Fibroblast of the aortic adventitia (primary cell): ENCODE measurements at regions not wholly inside any gene's neighbourhood (a gene's known extent, or its start where the extent isn't known, plus 50 kb on each side); places are given as distances from the start of the nearest gene placed in this dataset.
"Not testable (repeated sequence)": the region's sequence is repeated elsewhere in the genome, so short reads cannot be mapped to it uniquely, and the experiment has no call there.

ENCODE experiments used
- DNase-seq: peaks from one replicate; pipeline ENCODE4 v3.0.0-alpha.2; 2010; ENCODE audit warnings: low read depth
- H3K4me3 ChIP-seq: 2 replicates; pipeline ENCODE4 v1.5.1; 2011; ENCODE audit warnings: low read depth, mild to moderate bottlenecking, control low read depth, low read length, moderate library complexity
- CTCF ChIP-seq: IDR thresholded peaks from 2 replicates; pipeline ENCODE4 v1.5.1; 2011; ENCODE audit warnings: mild to moderate bottlenecking, low read length, control low read depth, inconsistent platforms; ENCODE audit not compliant: insufficient read depth

- no peak overlapping the region for H3K4me3 ChIP-seq
- no peak for DNase-seq
Measured at GRCh38 chr1:224053456-224053855, 60.5 kb upstream of the FBXO28 start.

GRCh38 chr1:224052772-224053171 lies 61.1 kb upstream of the FBXO28 start:
- peak; percentile 39 for DNase-seq
- TF ChIP-seq CTCF: no peak
- H3K4me3 ChIP-seq: no peak overlapping the region

More at GRCh38 chr1:224053456-224053855, 60.5 kb upstream of the FBXO28 start:
- no peak for TF ChIP-seq CTCF

GRCh38 chr1:224051782-224052181 lies 62.1 kb upstream of the FBXO28 start:
- not testable (repeated sequence) for DNase-seq, H3K4me3 ChIP-seq

- H3K4me3 ChIP-seq: no peak overlapping the region
- no peak for DNase-seq
- no peak for TF ChIP-seq CTCF
Measured at GRCh38 chr1:224051086-224051406, 62.9 kb upstream of the FBXO28 start.

GRCh38 chr1:224047538-224047937 lies 66.4 kb upstream of the FBXO28 start:
- DNase-seq: no peak
- TF ChIP-seq CTCF: no peak
- no peak overlapping the region for H3K4me3 ChIP-seq

- TF ChIP-seq CTCF: no peak
- H3K4me3 ChIP-seq: no peak overlapping the region
- no peak for DNase-seq
Measured at GRCh38 chr1:224045556-224045955, 68.4 kb upstream of the FBXO28 start.

GRCh38 chr1:224044420-224044819 lies 69.5 kb upstream of the FBXO28 start:
- H3K4me3 ChIP-seq: no peak overlapping the region
- no peak for DNase-seq
- no peak for TF ChIP-seq CTCF
